SU-DHL-6 (cell line): ENCODE measurements at regions not wholly inside any gene's neighbourhood (a gene's known extent, or its start where the extent isn't known, plus 50 kb on each side); places are given as distances from the start of the nearest gene placed in this dataset.

Experiments
- EZH2phosphoT487 ChIP-seq: fragments of 200-600 bp; sonication (generic), shearing (Covaris generic); conservative IDR thresholded peaks from 2 replicates; pipeline ENCODE4 v1.6.1; 2018; ENCODE audit warnings: mild to moderate bottlenecking, antibody characterized with exemption, low read length, moderate library complexity, mixed read lengths
- TF ChIP-seq, protein P1 (sequence below): fragments of 200-600 bp; sonication (generic); IDR thresholded peaks from one replicate; pipeline ENCODE4 v1.5.1; 2017; ENCODE audit warnings: antibody characterized with exemption, mild to moderate bottlenecking, low read length, moderate library complexity; ENCODE audit not compliant: insufficient read depth, poor library complexity, severe bottlenecking

DNA sequence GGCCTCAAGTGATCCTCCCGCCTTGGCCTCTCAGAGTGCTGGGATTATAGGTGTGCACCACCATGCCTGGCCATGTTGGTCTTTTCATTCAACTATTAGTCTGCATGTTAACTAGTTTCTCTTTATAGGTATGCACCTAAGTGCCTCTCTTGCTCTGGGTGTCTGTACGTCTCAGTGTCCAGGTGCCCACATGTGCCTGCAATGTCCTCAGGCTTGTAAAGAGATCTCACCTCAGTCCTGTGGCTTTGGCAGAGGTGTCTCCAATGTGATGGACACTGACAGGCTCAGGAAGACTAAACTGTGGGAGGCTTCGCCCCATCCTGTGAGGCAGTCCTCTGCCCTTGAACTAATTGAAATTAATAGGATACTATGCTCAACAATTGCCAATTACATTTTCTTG lies 526.3 kb downstream of the PTPRU start:
- TF ChIP-seq, protein P1, sequence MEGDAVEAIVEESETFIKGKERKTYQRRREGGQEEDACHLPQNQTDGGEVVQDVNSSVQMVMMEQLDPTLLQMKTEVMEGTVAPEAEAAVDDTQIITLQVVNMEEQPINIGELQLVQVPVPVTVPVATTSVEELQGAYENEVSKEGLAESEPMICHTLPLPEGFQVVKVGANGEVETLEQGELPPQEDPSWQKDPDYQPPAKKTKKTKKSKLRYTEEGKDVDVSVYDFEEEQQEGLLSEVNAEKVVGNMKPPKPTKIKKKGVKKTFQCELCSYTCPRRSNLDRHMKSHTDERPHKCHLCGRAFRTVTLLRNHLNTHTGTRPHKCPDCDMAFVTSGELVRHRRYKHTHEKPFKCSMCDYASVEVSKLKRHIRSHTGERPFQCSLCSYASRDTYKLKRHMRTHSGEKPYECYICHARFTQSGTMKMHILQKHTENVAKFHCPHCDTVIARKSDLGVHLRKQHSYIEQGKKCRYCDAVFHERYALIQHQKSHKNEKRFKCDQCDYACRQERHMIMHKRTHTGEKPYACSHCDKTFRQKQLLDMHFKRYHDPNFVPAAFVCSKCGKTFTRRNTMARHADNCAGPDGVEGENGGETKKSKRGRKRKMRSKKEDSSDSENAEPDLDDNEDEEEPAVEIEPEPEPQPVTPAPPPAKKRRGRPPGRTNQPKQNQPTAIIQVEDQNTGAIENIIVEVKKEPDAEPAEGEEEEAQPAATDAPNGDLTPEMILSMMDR, result no peak
- TF ChIP-seq EZH2phosphoT487, result no peak
